H1 (cell line): ENCODE measurements at regions not wholly inside any gene's neighbourhood (a gene's known extent, or its start where the extent isn't known, plus 50 kb on each side); places are given as distances from the start of the nearest gene placed in this dataset.

ENCODE experiments used
- CTCF ChIA-PET: fragments of 300-600 bp; sonication (Branson Sonifier 250); formaldehyde crosslinking; loops from one replicate; lab custom pipeline; 2021; ENCODE audit not compliant: partially characterized antibody; lab: Charles Lee
- POLR2A ChIA-PET: fragments of 300-600 bp; sonication (Branson Sonifier 250); formaldehyde crosslinking; loops from one replicate; lab custom pipeline; 2021; ENCODE audit warnings: inconsistent platforms; ENCODE audit not compliant: partially characterized antibody; lab: Charles Lee
- DNase-seq, 2 experiments: peaks; one replicate each; pipeline versions ENCODE4 v3.0.0 to v3.0.0-alpha.2; 2010 to 2022; ENCODE audit warnings: low spot score in 2 of 2, low read depth in 1 of 2, mixed read lengths in 1 of 2
- FAIRE-seq: peaks from 2 replicates; lab custom pipeline; 2011; peaks lifted over from hg19 to GRCh38; lab: Jason Lieb, UNC
- H2AFZ ChIP-seq: 2 replicates; pipeline ENCODE4 v1.8.1; 2012; ENCODE audit warnings: low read length, inconsistent platforms
- H2AK5ac ChIP-seq: 2 replicates; pipeline ENCODE4 v1.6.1; 2013; ENCODE audit warnings: low read depth, low read length
- H2BK120ac ChIP-seq: replicated peaks from 2 replicates; pipeline ENCODE3; 2013; ENCODE audit warnings: low read depth, low read length, inconsistent platforms
- H2BK12ac ChIP-seq: 2 replicates; pipeline ENCODE4 v1.6.1; 2013; ENCODE audit warnings: low read depth, low read length
- H2BK15ac ChIP-seq: 2 replicates; pipeline ENCODE4 v1.6.1; 2013; ENCODE audit warnings: low read length
- H2BK20ac ChIP-seq: 2 replicates; pipeline ENCODE4 v1.6.1; 2013; ENCODE audit warnings: low read length
- H2BK5ac ChIP-seq: 2 replicates; pipeline ENCODE4 v1.6.1; 2013; ENCODE audit warnings: low read depth, low read length
- H3K14ac ChIP-seq: 2 replicates; pipeline ENCODE4 v1.6.1; 2013; ENCODE audit warnings: inconsistent platforms; ENCODE audit not compliant: insufficient read length
- H3K18ac ChIP-seq: 2 replicates; pipeline ENCODE4 v1.6.1; 2013; ENCODE audit warnings: low read length; ENCODE audit errors: extremely low read depth
- H3K23ac ChIP-seq: 2 replicates; pipeline ENCODE4 v1.6.1; 2013; ENCODE audit warnings: inconsistent platforms; ENCODE audit not compliant: insufficient read length
- H3K23me2 ChIP-seq: 2 replicates; pipeline ENCODE4 v1.6.1; 2013; ENCODE audit warnings: low read depth, low read length
- H3K27ac ChIP-seq: 2 replicates; pipeline ENCODE4 v1.6.1; 2011; ENCODE audit warnings: low read depth, low read length, inconsistent platforms
- H3K27me3 ChIP-seq, 4 experiments: replicated peaks in 1 of 4; 1 replicate in 1 of 4; 2 replicates in 3 of 4; pipeline versions ENCODE4 v1.6.1 to v1.8.1; 2011 to 2013; ENCODE audit warnings: low read length in 3 of 4, mild to moderate bottlenecking in 3 of 4, inconsistent platforms in 2 of 4, mixed read lengths in 2 of 4, moderate library complexity in 1 of 4; ENCODE audit not compliant: control insufficient read depth in 3 of 4, insufficient read depth in 3 of 4; ENCODE audit errors: extremely low read depth in 1 of 4
- H3K36me3 ChIP-seq, 4 experiments: 2 replicates each; pipeline versions ENCODE4 v1.6.1 to v1.8.1; 2011 to 2013; ENCODE audit warnings: mild to moderate bottlenecking in 4 of 4, low read length in 3 of 4, moderate library complexity in 2 of 4, control low read depth in 1 of 4, inconsistent platforms in 1 of 4; ENCODE audit not compliant: insufficient read depth in 4 of 4, control insufficient read depth in 2 of 4
- H3K4ac ChIP-seq: replicated peaks from 2 replicates; pipeline ENCODE3; 2013; ENCODE audit warnings: low read length, low read depth, mixed read lengths, inconsistent platforms; ENCODE audit not compliant: insufficient read length
- H3K4me1 ChIP-seq, 4 experiments: replicated peaks in 1 of 4; 1 replicate in 1 of 4; 2 replicates in 3 of 4; pipeline versions ENCODE4 v1.6.1 to v1.8.1; 2011 to 2013; ENCODE audit warnings: low read length in 3 of 4, inconsistent platforms in 2 of 4, mixed read lengths in 1 of 4; ENCODE audit not compliant: insufficient read depth in 4 of 4, control insufficient read depth in 3 of 4
- H3K4me2 ChIP-seq, 2 experiments: 2 replicates each; pipeline versions ENCODE4 v1.6.1 to v1.8.1; 2011 to 2013; ENCODE audit warnings: low read depth in 2 of 2, low read length in 2 of 2, control low read depth in 1 of 2, inconsistent platforms in 1 of 2, mild to moderate bottlenecking in 1 of 2; ENCODE audit not compliant: insufficient read depth in 1 of 2
- H3K4me3 ChIP-seq, 4 experiments: fragments of 200-600, 300-600 bp in 1 of 4; sonication (generic), shearing (Covaris generic), sonication (Bioruptor Twin) in 1 of 4; 2 replicates each; pipeline versions ENCODE4 v1.5.1 to v1.8.1; 2011 to 2016; ENCODE audit warnings: low read length in 4 of 4, low read depth in 3 of 4, control low read depth in 2 of 4, inconsistent platforms in 2 of 4, mild to moderate bottlenecking in 2 of 4, mixed read lengths in 1 of 4, moderate library complexity in 1 of 4; ENCODE audit not compliant: insufficient read depth in 2 of 4; ENCODE audit errors: extremely low read depth in 1 of 4
- H3K56ac ChIP-seq: replicated peaks from 2 replicates; pipeline ENCODE3; 2013; ENCODE audit warnings: low read depth, mild to moderate bottlenecking, mixed read lengths, low read length, inconsistent platforms; ENCODE audit not compliant: insufficient read length
- H3K79me1 ChIP-seq: 2 replicates; pipeline ENCODE4 v1.6.1; 2013; ENCODE audit warnings: low read depth, low read length, control low read depth
- H3K79me2 ChIP-seq, 2 experiments: 2 replicates each; pipeline versions ENCODE4 v1.6.1 to v1.8.1; 2012 to 2013; ENCODE audit warnings: low read length in 2 of 2, mild to moderate bottlenecking in 2 of 2, inconsistent platforms in 1 of 2; ENCODE audit not compliant: insufficient read depth in 2 of 2, control insufficient read depth in 1 of 2
- H3K9ac ChIP-seq, 4 experiments: replicated peaks in 1 of 4; 1 replicate in 1 of 4; 2 replicates in 3 of 4; pipeline versions ENCODE4 v1.6.1 to v1.8.1; 2011 to 2013; ENCODE audit warnings: low read depth in 3 of 4, low read length in 3 of 4, control low read depth in 2 of 4, mild to moderate bottlenecking in 2 of 4, moderate library complexity in 2 of 4, inconsistent platforms in 1 of 4; ENCODE audit errors: extremely low read depth in 1 of 4
- H3K9me3 ChIP-seq, 2 experiments: 2 replicates each; pipeline versions ENCODE4 v1.6.1 to v1.8.1; 2012 to 2013; ENCODE audit warnings: mild to moderate bottlenecking in 2 of 2, moderate library complexity in 2 of 2, control low read depth in 1 of 2, inconsistent platforms in 1 of 2, low read depth in 1 of 2, low read length in 1 of 2, mixed read lengths in 1 of 2; ENCODE audit not compliant: insufficient read depth in 2 of 2
- H4K20me1 ChIP-seq, 2 experiments: replicated peaks in 1 of 2; 2 replicates each; pipeline versions ENCODE3 to v1.8.1; 2011 to 2013; ENCODE audit warnings: inconsistent platforms in 2 of 2, low read length in 2 of 2, mild to moderate bottlenecking in 1 of 2; ENCODE audit not compliant: insufficient read depth in 2 of 2, control insufficient read depth in 1 of 2
- H4K5ac ChIP-seq: 2 replicates; pipeline ENCODE4 v1.6.1; 2013; ENCODE audit warnings: low read length, low read depth, mixed read lengths, inconsistent platforms; ENCODE audit not compliant: insufficient read length
- H4K8ac ChIP-seq: 2 replicates; pipeline ENCODE4 v1.8.0; 2013; ENCODE audit warnings: mild to moderate bottlenecking, moderate library complexity, low read length, inconsistent platforms; ENCODE audit not compliant: insufficient read depth; ENCODE audit errors: extremely low read depth
- H4K91ac ChIP-seq: replicated peaks from 2 replicates; pipeline ENCODE3; 2013; ENCODE audit warnings: low read length, mixed read lengths, inconsistent platforms; ENCODE audit not compliant: insufficient read length
- ASH2L ChIP-seq: fragments of 200-600, 300-600 bp; sonication (generic); IDR thresholded peaks from one replicate; pipeline ENCODE4 v1.7.1; 2017; ENCODE audit warnings: low read length
- CBX8 ChIP-seq: fragments of 300-800, 300-1000 bp; sonication (generic); IDR thresholded peaks from 2 replicates; pipeline ENCODE4 v1.7.1; 2016; ENCODE audit warnings: low read depth, low read length, borderline replicate concordance
- CEBPB ChIP-seq: IDR thresholded peaks from 2 replicates; pipeline ENCODE4 v1.6.1; 2012; ENCODE audit warnings: low read depth, low read length
- CHD1 ChIP-seq: IDR thresholded peaks from 2 replicates; pipeline ENCODE4 v1.6.1; 2012; ENCODE audit warnings: low read depth, low read length, improper control_type of control experiment
- FOSL1 ChIP-seq: IDR thresholded peaks from 2 replicates; pipeline ENCODE4 v1.6.1; 2011; ENCODE audit warnings: mild to moderate bottlenecking, low read depth, low read length, moderate library complexity; ENCODE audit not compliant: insufficient read depth
- HDAC2 ChIP-seq, 2 experiments: fragments of 300-600 bp in 1 of 2; sonication (generic) in 1 of 2; IDR thresholded peaks; 2 replicates each; pipeline ENCODE4 v1.6.1; 2011 to 2012; ENCODE audit warnings: low read depth in 2 of 2, low read length in 2 of 2, mild to moderate bottlenecking in 2 of 2, moderate library complexity in 2 of 2, borderline replicate concordance in 1 of 2, inconsistent platforms in 1 of 2
- MAX ChIP-seq: IDR thresholded peaks from 2 replicates; pipeline ENCODE4 v1.6.1; 2012; ENCODE audit warnings: inconsistent platforms
- NRF1 ChIP-seq: IDR thresholded peaks from 2 replicates; pipeline ENCODE4 v1.6.1; 2011; ENCODE audit warnings: mild to moderate bottlenecking, low read depth, low read length, improper control_type of control experiment
- POLR2AphosphoS5 ChIP-seq: IDR thresholded peaks from 2 replicates; pipeline ENCODE4 v1.6.1; 2011; ENCODE audit warnings: low read depth, low read length
- POU5F1 ChIP-seq: IDR thresholded peaks from 2 replicates; pipeline ENCODE4 v1.6.1; 2011; ENCODE audit warnings: low read depth, mild to moderate bottlenecking, low read length, moderate library complexity
- RFX5 ChIP-seq: IDR thresholded peaks from 2 replicates; pipeline ENCODE4 v1.6.1; 2011; ENCODE audit warnings: low read depth, low read length, improper control_type of control experiment, borderline replicate concordance
- SIN3A ChIP-seq, 2 experiments: IDR thresholded peaks in 1 of 2; conservative IDR thresholded peaks in 1 of 2; 2 replicates each; pipeline ENCODE4 v1.6.1; 2011 to 2012; ENCODE audit warnings: low read length in 2 of 2, improper control_type of control experiment in 1 of 2, low read depth in 1 of 2, mild to moderate bottlenecking in 1 of 2
- SIRT6 ChIP-seq: IDR thresholded peaks from one replicate; pipeline ENCODE4 v1.7.1; 2012; ENCODE audit warnings: low read length, inconsistent platforms
- TAF1 ChIP-seq: IDR thresholded peaks from 2 replicates; pipeline ENCODE4 v1.6.1; 2011; ENCODE audit warnings: mild to moderate bottlenecking, low read depth, low read length
- TCF12 ChIP-seq: IDR thresholded peaks from 2 replicates; pipeline ENCODE4 v1.6.1; 2011; ENCODE audit warnings: low read depth, mild to moderate bottlenecking, low read length
- TEAD4 ChIP-seq: IDR thresholded peaks from 2 replicates; pipeline ENCODE4 v1.6.1; 2012; ENCODE audit warnings: low read depth, low read length, inconsistent platforms, mixed read lengths
- WGBS, 2 experiments: shearing (Covaris generic) in 1 of 2; methylation state at CpG; one replicate each; pipeline versions ENCODE4 v1.1.6 to v1.1.7; 2013 to 2015; ENCODE audit warnings: low lambda C conversion rate in 2 of 2, mixed read lengths in 2 of 2, inconsistent platforms in 1 of 2, low coverage in 1 of 2, missing lambda C conversion rate in 1 of 2; ENCODE audit not compliant: insufficient replicate concordance in 2 of 2, insufficient coverage in 1 of 2, insufficient read length in 1 of 2; ENCODE audit errors: extremely low coverage in 1 of 2, missing lambda C conversion rate in 1 of 2; 5-methylcytosine and 5-hydroxymethylcytosine counted together

- Histone ChIP-seq H4K91ac (no peak overlapping the region), H2AFZ (no peak overlapping the region), H3K14ac (no peak overlapping the region), H2BK15ac (no peak overlapping the region), H3K79me1 (no peaks in the 10 kb centered on the region), H3K9ac (no peak overlapping the region), H4K5ac (no peak overlapping the region), H2BK5ac (no peak overlapping the region), H3K56ac (no peak overlapping the region), H4K20me1 (no peaks in the 10 kb centered on the region), H3K9me3 (no peaks in the 10 kb centered on the region), H2BK120ac (no peak overlapping the region), H3K4me3 (no peak overlapping the region), H4K8ac (no peak overlapping the region), H3K27ac (no peak overlapping the region), H3K4me2 (no peak overlapping the region), H3K23ac (no peak overlapping the region), H3K27me3 (no peaks in the 10 kb centered on the region), H3K36me3 (no peaks in the 10 kb centered on the region), H3K79me2 (no peaks in the 10 kb centered on the region), H3K23me2 (no peaks in the 10 kb centered on the region; the same call in 1 of the 2 replicates), H2BK20ac (no peak overlapping the region), H3K4ac (no peak overlapping the region), H2BK12ac (no peak overlapping the region), H2AK5ac (no peak overlapping the region), H3K4me1 (no peaks in the 10 kb centered on the region), H3K18ac (no peak overlapping the region)
- TF ChIP-seq TAF1 (no peak), CBX8 (no peak), TEAD4 (no peak), SIRT6 (no peak), NRF1 (no peak), TCF12 (no peak), POLR2AphosphoS5 (no peak), RFX5 (no peak), ASH2L (no peak), SIN3A (conservative IDR thresholded peaks at IDR 0.05 in 1 of 2, IDR thresholded peaks at IDR 0.05 in 1 of 2; ENCODE audit: low read depth in 1 of 2, low read length in 2 of 2) (no peak), CHD1 (no peak), FOSL1 (no peak), MAX (no peak), CEBPB (no peak), HDAC2 (IDR thresholded peaks at IDR 0.05; ENCODE audit: borderline replicate concordance in 1 of 2, low read depth in 2 of 2, low read length in 2 of 2) (no peak), POU5F1 (no peak)
- FAIRE-seq (no peak), DNase-seq (no peak)
- ChIA-PET CTCF (no interaction called here), POLR2A (no interaction called here)
- WGBS, 2 experiments, result 88% methylated on average over 4 of the region's 4 CpGs; no CpG with 5 or more reads in 1 of the 2 experiments
Measured at GRCh38 chr6:23696992-23697391, 429.0 kb upstream of the NRSN1 start.
